ENCODE measurements at regions not wholly inside any gene's neighbourhood (a gene's known extent, or its start where the extent isn't known, plus 50 kb on each side); places are given as distances from the start of the nearest gene placed in this dataset.

- no peaks in the 10 kb centered on the region for H3K4me1 ChIP-seq (ENCODE audit: insufficient read depth)
- TF ChIP-seq CTCF (IDR thresholded peaks at IDR 0.05), result no peak
- H3K9me3 ChIP-seq, result no peaks in the 10 kb centered on the region
- DNase-seq, result no peak
- H3K4me3 ChIP-seq, result no peak overlapping the region
- no peaks in the 10 kb centered on the region for H3K36me3 ChIP-seq
- 67 to 70% (median 68%) methylated on average over 3 of the region's 3 CpGs for WGBS, 3 donors
- no peak overlapping the region for H3K27ac ChIP-seq
- no peaks in the 10 kb centered on the region for H3K27me3 ChIP-seq
- intact Hi-C loops (cut with DNase I), result no loop called here
Measured at GRCh38 chr12:28088566-28089272, 101.5 kb upstream of the CCDC91 start.

- Histone ChIP-seq H3K27me3 (no peaks in the 10 kb centered on the region), H3K9me3 (no peaks in the 10 kb centered on the region), H3K36me3 (no peaks in the 10 kb centered on the region), H3K4me1 (ENCODE audit: insufficient read depth) (no peaks in the 10 kb centered on the region), H3K4me3 (no peak overlapping the region), H3K27ac (no peak overlapping the region)
- TF ChIP-seq CTCF (IDR thresholded peaks at IDR 0.05) (no peak), POLR2A (IDR thresholded peaks at IDR 0.05) (no peak), EP300 (IDR thresholded peaks at IDR 0.05) (no peak)
- 10 to 16% (median 11%) methylated on average over 5 of the region's 5 CpGs for WGBS, 3 donors
- no peak for DNase-seq
- intact Hi-C loops (cut with DNase I), result no loop called here
Measured at GRCh38 chr12:28089338-28089737, 100.9 kb upstream of the CCDC91 start.

- no peaks in the 10 kb centered on the region for H3K36me3 ChIP-seq
- intact Hi-C loops (cut with DNase I), result no loop called here
- no peak for DNase-seq
- no peaks in the 10 kb centered on the region for H3K27me3 ChIP-seq
- H3K4me1 ChIP-seq (ENCODE audit: insufficient read depth), result no peaks in the 10 kb centered on the region
- H3K27ac ChIP-seq, result no peak overlapping the region
- no peaks in the 10 kb centered on the region for H3K9me3 ChIP-seq
- no peak overlapping the region for H3K4me3 ChIP-seq
- whole genome bisulfite sequencing, 3 donors, result 96 to 98% (median 97%) methylated on average over 3 of the region's 3 CpGs
- TF ChIP-seq CTCF (IDR thresholded peaks at IDR 0.05) (no peak), EP300 (IDR thresholded peaks at IDR 0.05) (no peak), POLR2A (IDR thresholded peaks at IDR 0.05) (no peak)
Measured at GRCh38 chr12:28090835-28091234, 99.4 kb upstream of the CCDC91 start.

- intact Hi-C loops (cut with DNase I), result no loop called here
- H3K27ac ChIP-seq, result no peak overlapping the region
- H3K4me1 ChIP-seq (ENCODE audit: insufficient read depth), result no peaks in the 10 kb centered on the region
- H3K4me3 ChIP-seq, result no peak overlapping the region
- H3K27me3 ChIP-seq, result no peaks in the 10 kb centered on the region
- TF ChIP-seq CTCF (IDR thresholded peaks at IDR 0.05) (no peak), POLR2A (IDR thresholded peaks at IDR 0.05) (no peak)
- 96 to 97% (median 97%) methylated on average over 4 of the region's 4 CpGs for WGBS, 3 donors
- no peak for DNase-seq
- H3K36me3 ChIP-seq, result no peaks in the 10 kb centered on the region
- no peaks in the 10 kb centered on the region for H3K9me3 ChIP-seq
Measured at GRCh38 chr12:28092396-28092795, 97.9 kb upstream of the CCDC91 start.
